ENCODE measurements at regions not wholly inside any gene's neighbourhood (a gene's known extent, or its start where the extent isn't known, plus 50 kb on each side); places are given as distances from the start of the nearest gene placed in this dataset.

GRCh38 chr18:78772360-78773302 lies 207.0 kb upstream of the SALL3 start:
- Histone ChIP-seq H3K27ac (ENCODE audit: low read depth in 1 of 2, low read length in 1 of 2) (no peak overlapping the region), H3K36me3 (ENCODE audit: control insufficient read depth in 2 of 2, insufficient read depth in 2 of 2, low read length in 1 of 2) (no peaks in the 10 kb centered on the region), H3K4me3 (ENCODE audit: low read length in 2 of 2) (no peak overlapping the region), H3K27me3 (ENCODE audit: control insufficient read depth in 2 of 2, insufficient read depth in 1 of 2, low read length in 1 of 2) (peaks cover 0 to 10% of the 10 kb centered on the region in 2 donors), H3K4me1 (ENCODE audit: control insufficient read depth in 2 of 2, insufficient read depth in 2 of 2, low read length in 2 of 2) (no peaks in the 10 kb centered on the region), H3K9me3 (ENCODE audit: control insufficient read depth in 2 of 2, insufficient read depth in 1 of 2, low read length in 1 of 2) (peaks cover 0 to 2% of the 10 kb centered on the region in 2 donors)
- WGBS: 87% methylated on average over 26 of the region's 26 CpGs
- DNase-seq (ENCODE audit: low read depth in 6 of 9, low spot score in 9 of 9): no peak

DNA sequence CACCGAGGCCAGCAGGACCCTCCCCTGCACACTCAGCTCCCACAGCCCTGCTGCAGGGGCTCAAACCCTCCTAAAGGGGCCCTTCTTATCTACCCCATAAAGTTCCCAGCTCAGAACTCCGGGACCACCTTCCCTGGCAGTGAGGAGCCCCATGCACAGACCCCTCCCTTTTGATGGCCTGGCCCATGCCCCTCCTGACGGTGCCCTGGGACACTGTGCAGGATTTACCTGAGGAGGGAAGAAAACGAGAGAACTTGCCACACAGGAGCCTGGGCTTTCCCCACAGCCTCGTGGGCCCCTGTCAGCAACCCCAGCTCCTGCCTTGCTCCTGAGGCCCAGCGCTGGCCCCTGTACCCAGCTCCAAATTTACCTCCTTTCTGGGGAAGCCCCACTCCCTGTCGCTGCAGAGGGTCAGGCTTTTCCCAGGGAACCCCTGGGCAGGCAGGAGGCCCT lies 206.3 kb upstream of the SALL3 start:
- no peaks in the 10 kb centered on the region for H3K9me3 ChIP-seq (ENCODE audit: control insufficient read depth in 2 of 2, insufficient read depth in 1 of 2, low read length in 1 of 2)
- no peaks in the 10 kb centered on the region for H3K36me3 ChIP-seq (ENCODE audit: control insufficient read depth in 2 of 2, insufficient read depth in 2 of 2, low read length in 1 of 2)
- peaks cover 0 to 10% of the 10 kb centered on the region in 2 donors for H3K27me3 ChIP-seq (ENCODE audit: control insufficient read depth in 2 of 2, insufficient read depth in 1 of 2, low read length in 1 of 2)
- H3K4me3 ChIP-seq (ENCODE audit: low read length in 2 of 2): no peak overlapping the region
- no peak overlapping the region for H3K27ac ChIP-seq (ENCODE audit: low read depth in 1 of 2, low read length in 1 of 2)
- WGBS: 84% methylated on average over 7 of the region's 7 CpGs
- DNase-seq (ENCODE audit: low read depth in 6 of 9, low spot score in 9 of 9): no peak
- H3K4me1 ChIP-seq (ENCODE audit: control insufficient read depth in 2 of 2, insufficient read depth in 2 of 2, low read length in 2 of 2): no peaks in the 10 kb centered on the region

- Histone ChIP-seq H3K4me1 (ENCODE audit: control insufficient read depth in 2 of 2, insufficient read depth in 2 of 2, low read length in 2 of 2) (no peaks in the 10 kb centered on the region), H3K27ac (ENCODE audit: low read depth in 1 of 2, low read length in 1 of 2) (no peak overlapping the region), H3K27me3 (ENCODE audit: control insufficient read depth in 2 of 2, insufficient read depth in 1 of 2, low read length in 1 of 2) (peaks cover 0 to 8% of the 10 kb centered on the region in 2 donors), H3K36me3 (ENCODE audit: control insufficient read depth in 2 of 2, insufficient read depth in 2 of 2, low read length in 1 of 2) (no peaks in the 10 kb centered on the region), H3K4me3 (ENCODE audit: low read length in 2 of 2) (no peak overlapping the region), H3K9me3 (ENCODE audit: control insufficient read depth in 2 of 2, insufficient read depth in 1 of 2, low read length in 1 of 2) (no peaks in the 10 kb centered on the region)
- 88% methylated on average over 9 of the region's 9 CpGs for WGBS
- DNase-seq (ENCODE audit: low read depth in 6 of 9, low spot score in 9 of 9): no peak
Measured at GRCh38 chr18:78773819-78774218, 205.8 kb upstream of the SALL3 start.

DNA sequence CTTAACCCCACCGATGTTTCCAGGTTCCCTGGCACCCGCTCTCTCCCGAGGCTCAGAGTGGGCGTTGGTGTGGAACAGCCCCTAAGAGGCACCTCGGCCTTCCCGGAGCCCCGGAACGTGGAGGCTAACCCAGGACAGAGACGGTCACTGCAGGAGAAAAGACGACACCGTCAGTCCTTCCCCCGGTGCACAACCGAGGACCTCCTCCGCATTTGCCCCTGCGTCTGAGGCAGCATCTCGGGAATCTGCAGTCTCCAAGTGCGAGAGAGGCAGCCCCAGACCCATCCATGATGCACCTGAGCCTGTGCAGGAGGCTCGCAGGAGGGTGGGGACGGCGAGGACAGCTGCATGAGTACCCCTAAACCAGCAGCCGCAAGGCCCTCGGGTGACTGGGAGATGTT lies 204.9 kb upstream of the SALL3 start:
- Histone ChIP-seq H3K4me1 (ENCODE audit: control insufficient read depth in 2 of 2, insufficient read depth in 2 of 2, low read length in 2 of 2) (no peaks in the 10 kb centered on the region), H3K27ac (ENCODE audit: low read depth in 1 of 2, low read length in 1 of 2) (no peak overlapping the region), H3K4me3 (ENCODE audit: low read length in 2 of 2) (no peak overlapping the region), H3K9me3 (ENCODE audit: control insufficient read depth in 2 of 2, insufficient read depth in 1 of 2, low read length in 1 of 2) (no peaks in the 10 kb centered on the region), H3K36me3 (ENCODE audit: control insufficient read depth in 2 of 2, insufficient read depth in 2 of 2, low read length in 1 of 2) (no peaks in the 10 kb centered on the region), H3K27me3 (ENCODE audit: control insufficient read depth in 2 of 2, insufficient read depth in 1 of 2, low read length in 1 of 2) (peaks cover 0 to under 1% of the 10 kb centered on the region in 2 donors)
- no peak for DNase-seq (ENCODE audit: low read depth in 6 of 9, low spot score in 9 of 9)
- 92% methylated on average over 22 of the region's 22 CpGs for WGBS

GRCh38 chr18:78776151-78776550 lies 203.5 kb upstream of the SALL3 start:
- H3K36me3 ChIP-seq (ENCODE audit: control insufficient read depth in 2 of 2, insufficient read depth in 2 of 2, low read length in 1 of 2): no peaks in the 10 kb centered on the region
- H3K4me1 ChIP-seq (ENCODE audit: control insufficient read depth in 2 of 2, insufficient read depth in 2 of 2, low read length in 2 of 2): no peaks in the 10 kb centered on the region
- H3K9me3 ChIP-seq (ENCODE audit: control insufficient read depth in 2 of 2, insufficient read depth in 1 of 2, low read length in 1 of 2): no peaks in the 10 kb centered on the region
- H3K4me3 ChIP-seq (ENCODE audit: low read length in 2 of 2): no peak overlapping the region
- WGBS: 89% methylated on average over 5 of the region's 5 CpGs
- no peak for DNase-seq (ENCODE audit: low read depth in 6 of 9, low spot score in 9 of 9)
- H3K27me3 ChIP-seq (ENCODE audit: control insufficient read depth in 2 of 2, insufficient read depth in 1 of 2, low read length in 1 of 2): no peaks in the 10 kb centered on the region
- H3K27ac ChIP-seq (ENCODE audit: low read depth in 1 of 2, low read length in 1 of 2): no peak overlapping the region

GRCh38 chr18:78776706-78777285 lies 202.8 kb upstream of the SALL3 start:
- no peaks in the 10 kb centered on the region for H3K27me3 ChIP-seq (ENCODE audit: control insufficient read depth in 2 of 2, insufficient read depth in 1 of 2, low read length in 1 of 2)
- no peak for DNase-seq (ENCODE audit: low read depth in 6 of 9, low spot score in 9 of 9)
- no peak overlapping the region for H3K4me3 ChIP-seq (ENCODE audit: low read length in 2 of 2)
- H3K4me1 ChIP-seq (ENCODE audit: control insufficient read depth in 2 of 2, insufficient read depth in 2 of 2, low read length in 2 of 2): no peaks in the 10 kb centered on the region
- 92% methylated on average over 17 of the region's 17 CpGs for WGBS
- no peak overlapping the region for H3K27ac ChIP-seq (ENCODE audit: low read depth in 1 of 2, low read length in 1 of 2)
- H3K9me3 ChIP-seq (ENCODE audit: control insufficient read depth in 2 of 2, insufficient read depth in 1 of 2, low read length in 1 of 2): no peaks in the 10 kb centered on the region
- no peaks in the 10 kb centered on the region for H3K36me3 ChIP-seq (ENCODE audit: control insufficient read depth in 2 of 2, insufficient read depth in 2 of 2, low read length in 1 of 2)

- no peak overlapping the region for H3K27ac ChIP-seq (ENCODE audit: low read depth in 1 of 2, low read length in 1 of 2)
- no peaks in the 10 kb centered on the region for H3K27me3 ChIP-seq (ENCODE audit: control insufficient read depth in 2 of 2, insufficient read depth in 1 of 2, low read length in 1 of 2)
- no peaks in the 10 kb centered on the region for H3K4me1 ChIP-seq (ENCODE audit: control insufficient read depth in 2 of 2, insufficient read depth in 2 of 2, low read length in 2 of 2)
- H3K36me3 ChIP-seq (ENCODE audit: control insufficient read depth in 2 of 2, insufficient read depth in 2 of 2, low read length in 1 of 2): no peaks in the 10 kb centered on the region
- no peak for DNase-seq (ENCODE audit: low read depth in 6 of 9, low spot score in 9 of 9)
- WGBS: 94% methylated on average over 17 of the region's 17 CpGs
- no peaks in the 10 kb centered on the region for H3K9me3 ChIP-seq (ENCODE audit: control insufficient read depth in 2 of 2, insufficient read depth in 1 of 2, low read length in 1 of 2)
- no peak overlapping the region for H3K4me3 ChIP-seq (ENCODE audit: low read length in 2 of 2)
Measured at GRCh38 chr18:78777992-78778391, 201.6 kb upstream of the SALL3 start.

DNA sequence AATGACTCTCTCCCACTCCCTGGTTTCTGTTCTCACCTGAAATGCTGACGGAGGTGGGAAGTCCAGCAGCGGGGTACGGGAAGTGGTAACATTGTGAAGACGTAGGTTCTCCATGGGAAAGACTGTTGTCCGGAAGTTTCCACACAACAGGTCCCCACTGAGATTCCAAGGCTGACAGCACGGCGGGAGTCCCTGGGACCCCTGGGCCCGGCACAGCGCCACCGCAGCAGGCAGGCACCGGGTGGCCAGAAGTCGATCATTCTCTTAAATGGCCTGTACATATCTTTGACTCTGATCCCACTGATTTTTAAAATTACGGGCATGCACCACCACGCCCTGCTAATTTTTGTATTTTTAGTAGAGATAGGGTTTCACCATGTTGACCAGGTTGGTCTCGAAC lies 201.0 kb upstream of the SALL3 start:
- no peak overlapping the region for H3K4me3 ChIP-seq (ENCODE audit: low read length in 2 of 2)
- H3K36me3 ChIP-seq (ENCODE audit: control insufficient read depth in 2 of 2, insufficient read depth in 2 of 2, low read length in 1 of 2): no peaks in the 10 kb centered on the region
- no peaks in the 10 kb centered on the region for H3K27me3 ChIP-seq (ENCODE audit: control insufficient read depth in 2 of 2, insufficient read depth in 1 of 2, low read length in 1 of 2)
- no peak overlapping the region for H3K27ac ChIP-seq (ENCODE audit: low read depth in 1 of 2, low read length in 1 of 2)
- no peak for DNase-seq (ENCODE audit: low read depth in 6 of 9, low spot score in 9 of 9)
- no peaks in the 10 kb centered on the region for H3K4me1 ChIP-seq (ENCODE audit: control insufficient read depth in 2 of 2, insufficient read depth in 2 of 2, low read length in 2 of 2)
- no peaks in the 10 kb centered on the region for H3K9me3 ChIP-seq (ENCODE audit: control insufficient read depth in 2 of 2, insufficient read depth in 1 of 2, low read length in 1 of 2)
- WGBS: 98% methylated on average over 15 of the region's 15 CpGs

DNA sequence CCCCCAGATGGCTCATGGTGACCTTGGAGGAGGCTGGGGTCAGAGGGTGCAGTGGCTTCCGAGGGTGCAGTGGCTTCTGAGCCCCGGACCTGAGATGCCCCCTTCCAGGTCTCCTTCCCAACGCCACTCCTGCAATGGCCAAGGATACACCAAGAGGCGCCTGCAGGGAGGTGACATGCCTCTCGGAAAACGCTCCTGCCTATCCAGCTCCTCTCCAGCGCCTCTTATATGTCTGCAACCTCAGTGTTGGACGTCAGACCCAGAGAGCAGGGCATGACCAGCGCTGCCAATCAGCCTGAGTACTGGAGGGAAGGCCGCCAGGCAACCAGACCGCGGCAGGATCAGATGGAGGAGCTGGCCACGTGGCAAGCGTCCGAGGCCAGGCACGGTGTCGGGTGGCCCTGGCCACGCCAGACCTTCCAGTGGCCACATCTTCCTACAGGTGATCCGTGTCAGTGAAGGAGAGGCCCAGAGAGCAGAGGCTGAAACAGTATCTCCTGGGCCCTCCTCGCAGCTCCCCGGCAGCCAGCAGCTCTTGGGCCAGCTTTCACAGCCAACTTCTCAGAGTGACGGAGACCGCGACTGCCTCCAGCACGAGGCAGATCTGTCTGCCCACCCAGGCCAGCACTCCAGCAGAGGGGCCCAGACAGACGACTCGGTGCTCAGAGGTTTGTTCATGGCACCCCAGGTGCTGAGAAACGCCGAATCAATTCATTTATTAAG lies 199.5 kb upstream of the SALL3 start:
- 90% methylated on average over 29 of the region's 29 CpGs for WGBS
- H3K27me3 ChIP-seq (ENCODE audit: control insufficient read depth in 2 of 2, insufficient read depth in 1 of 2, low read length in 1 of 2): no peaks in the 10 kb centered on the region
- DNase-seq (ENCODE audit: low read depth in 6 of 9, low spot score in 9 of 9): no peak

More for the DNA sequence above, 199.5 kb upstream of the SALL3 start:
- no peaks in the 10 kb centered on the region for H3K4me1 ChIP-seq (ENCODE audit: control insufficient read depth in 2 of 2, insufficient read depth in 2 of 2, low read length in 2 of 2)
- no peaks in the 10 kb centered on the region for H3K36me3 ChIP-seq (ENCODE audit: control insufficient read depth in 2 of 2, insufficient read depth in 2 of 2, low read length in 1 of 2)
- H3K9me3 ChIP-seq (ENCODE audit: control insufficient read depth in 2 of 2, insufficient read depth in 1 of 2, low read length in 1 of 2): no peaks in the 10 kb centered on the region
- H3K27ac ChIP-seq (ENCODE audit: low read depth in 1 of 2, low read length in 1 of 2): no peak overlapping the region
- no peak overlapping the region for H3K4me3 ChIP-seq (ENCODE audit: low read length in 2 of 2)

All from thymus (tissue), 11 donors.